ENCODE measurements at regions not wholly inside any gene's neighbourhood (a gene's known extent, or its start where the extent isn't known, plus 50 kb on each side); places are given as distances from the start of the nearest gene placed in this dataset.

- Histone ChIP-seq H3K27me3 (ENCODE audit: low read depth, low read length) (no peaks in the 10 kb centered on the region), H3K9me3 (ENCODE audit: control insufficient read depth in 1 of 2, low read length in 2 of 2) (peaks cover 4 to 6% of the 10 kb centered on the region in 2 donors), H3K27ac (ENCODE audit: low read length) (no peak overlapping the region), H3K4me1 (ENCODE audit: control insufficient read depth in 1 of 2, insufficient read depth in 2 of 2, low read length in 2 of 2) (no peaks in the 10 kb centered on the region), H3K4me3 (ENCODE audit: low read depth in 1 of 2, low read length in 2 of 2) (no peak overlapping the region), H3K36me3 (ENCODE audit: control insufficient read depth in 1 of 2, insufficient read depth in 2 of 2, low read length in 2 of 2) (no peaks in the 10 kb centered on the region)
These were observed 808.9 kb downstream of the CDH11 start for GRCh38 chr16:64312980-64313379.

- Histone ChIP-seq H3K9me3 (ENCODE audit: control insufficient read depth in 1 of 2, low read length in 2 of 2) (peaks cover 4 to 6% of the 10 kb centered on the region in 2 donors), H3K4me3 (ENCODE audit: low read depth in 1 of 2, low read length in 2 of 2) (no peak overlapping the region), H3K27ac (ENCODE audit: low read length) (no peak overlapping the region), H3K36me3 (ENCODE audit: control insufficient read depth in 1 of 2, insufficient read depth in 2 of 2, low read length in 2 of 2) (no peaks in the 10 kb centered on the region), H3K27me3 (ENCODE audit: low read depth, low read length) (no peaks in the 10 kb centered on the region), H3K4me1 (ENCODE audit: control insufficient read depth in 1 of 2, insufficient read depth in 2 of 2, low read length in 2 of 2) (no peaks in the 10 kb centered on the region)
These were observed 809.6 kb downstream of the CDH11 start for GRCh38 chr16:64312292-64312691.

DNA sequence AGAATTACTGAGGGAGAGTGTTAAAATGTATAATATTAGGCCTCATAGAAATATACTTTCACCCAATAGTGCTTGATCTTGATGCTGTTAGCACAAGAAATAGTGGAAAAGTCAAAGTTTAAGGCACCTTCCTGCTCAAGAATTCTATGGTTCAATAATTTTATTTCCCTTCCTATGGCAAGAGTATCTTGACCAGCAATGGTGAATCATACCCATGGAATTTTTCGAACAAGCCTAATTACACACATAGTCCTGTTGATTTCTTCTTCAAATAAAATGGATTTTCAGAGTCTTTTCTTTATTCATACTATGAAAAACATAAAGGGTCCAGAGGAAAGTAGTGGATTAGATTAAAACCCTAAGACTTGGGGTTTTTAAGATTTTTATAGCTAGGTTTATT, 810.6 kb downstream of the CDH11 start:
- Histone ChIP-seq H3K36me3 (ENCODE audit: control insufficient read depth in 1 of 2, insufficient read depth in 2 of 2, low read length in 2 of 2) (no peaks in the 10 kb centered on the region), H3K27me3 (ENCODE audit: low read depth, low read length) (no peaks in the 10 kb centered on the region), H3K4me3 (ENCODE audit: low read depth in 1 of 2, low read length in 2 of 2) (no peak overlapping the region), H3K4me1 (ENCODE audit: control insufficient read depth in 1 of 2, insufficient read depth in 2 of 2, low read length in 2 of 2) (no peaks in the 10 kb centered on the region), H3K27ac (ENCODE audit: low read length) (no peak overlapping the region), H3K9me3 (ENCODE audit: control insufficient read depth in 1 of 2, low read length in 2 of 2) (peaks cover 4 to 6% of the 10 kb centered on the region in 2 donors)

GRCh38 chr16:64309398-64310110, 812.3 kb downstream of the CDH11 start:
- H3K27ac ChIP-seq (ENCODE audit: low read length) = no peak overlapping the region
- H3K4me1 ChIP-seq (ENCODE audit: control insufficient read depth in 1 of 2, insufficient read depth in 2 of 2, low read length in 2 of 2) = no peaks in the 10 kb centered on the region
- H3K9me3 ChIP-seq (ENCODE audit: control insufficient read depth in 1 of 2, low read length in 2 of 2) = peaks cover 4 to 6% of the 10 kb centered on the region in 2 donors
- no peaks in the 10 kb centered on the region for H3K36me3 ChIP-seq (ENCODE audit: control insufficient read depth in 1 of 2, insufficient read depth in 2 of 2, low read length in 2 of 2)
- H3K4me3 ChIP-seq (ENCODE audit: low read depth in 1 of 2, low read length in 2 of 2) = no peak overlapping the region
- no peaks in the 10 kb centered on the region for H3K27me3 ChIP-seq (ENCODE audit: low read depth, low read length)

GRCh38 chr16:64308721-64309120, 813.1 kb downstream of the CDH11 start:
- H3K27ac ChIP-seq (ENCODE audit: low read length) = no peak overlapping the region
- no peaks in the 10 kb centered on the region for H3K36me3 ChIP-seq (ENCODE audit: control insufficient read depth in 1 of 2, insufficient read depth in 2 of 2, low read length in 2 of 2)
- H3K27me3 ChIP-seq (ENCODE audit: low read depth, low read length) = no peaks in the 10 kb centered on the region
- peaks cover 4 to 6% of the 10 kb centered on the region in 2 donors for H3K9me3 ChIP-seq (ENCODE audit: control insufficient read depth in 1 of 2, low read length in 2 of 2)
- H3K4me1 ChIP-seq (ENCODE audit: control insufficient read depth in 1 of 2, insufficient read depth in 2 of 2, low read length in 2 of 2) = no peaks in the 10 kb centered on the region
- H3K4me3 ChIP-seq (ENCODE audit: low read depth in 1 of 2, low read length in 2 of 2) = no peak overlapping the region

GRCh38 chr16:64307431-64307830, 814.4 kb downstream of the CDH11 start:
- Histone ChIP-seq H3K4me1 (ENCODE audit: control insufficient read depth in 1 of 2, insufficient read depth in 2 of 2, low read length in 2 of 2) (no peaks in the 10 kb centered on the region), H3K27me3 (ENCODE audit: low read depth, low read length) (no peaks in the 10 kb centered on the region), H3K36me3 (ENCODE audit: control insufficient read depth in 1 of 2, insufficient read depth in 2 of 2, low read length in 2 of 2) (no peaks in the 10 kb centered on the region), H3K9me3 (ENCODE audit: control insufficient read depth in 1 of 2, low read length in 2 of 2) (peaks cover 4 to 6% of the 10 kb centered on the region in 2 donors), H3K27ac (ENCODE audit: low read length) (no peak overlapping the region), H3K4me3 (ENCODE audit: low read depth in 1 of 2, low read length in 2 of 2) (no peak overlapping the region)

DNA sequence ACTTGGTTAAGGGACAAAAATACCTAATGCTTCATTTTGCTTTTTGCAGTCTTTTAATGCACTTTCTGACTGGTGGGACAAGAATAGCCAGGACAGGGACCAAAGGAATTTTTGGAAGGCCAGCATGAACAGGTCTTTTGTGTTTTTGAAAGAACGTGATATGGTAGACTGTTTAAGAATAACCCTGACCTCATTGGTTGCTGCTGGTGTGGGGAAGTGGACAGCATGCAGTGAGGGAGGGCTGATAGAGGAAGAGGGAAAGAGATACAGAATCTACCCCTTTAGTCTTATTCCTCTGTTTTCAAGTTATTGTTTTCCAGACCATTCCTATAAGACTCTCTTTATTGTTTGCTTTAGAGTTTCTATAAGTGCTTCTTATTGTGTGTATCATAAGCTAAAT, 816.2 kb downstream of the CDH11 start:
- Histone ChIP-seq H3K27me3 (ENCODE audit: low read depth, low read length) (no peaks in the 10 kb centered on the region), H3K4me1 (ENCODE audit: control insufficient read depth in 1 of 2, insufficient read depth in 2 of 2, low read length in 2 of 2) (no peaks in the 10 kb centered on the region), H3K27ac (ENCODE audit: low read length) (no peak overlapping the region), H3K4me3 (ENCODE audit: low read depth in 1 of 2, low read length in 2 of 2) (no peak overlapping the region), H3K9me3 (ENCODE audit: control insufficient read depth in 1 of 2, low read length in 2 of 2) (peaks cover 4 to 6% of the 10 kb centered on the region in 2 donors), H3K36me3 (ENCODE audit: control insufficient read depth in 1 of 2, insufficient read depth in 2 of 2, low read length in 2 of 2) (no peaks in the 10 kb centered on the region)

DNA sequence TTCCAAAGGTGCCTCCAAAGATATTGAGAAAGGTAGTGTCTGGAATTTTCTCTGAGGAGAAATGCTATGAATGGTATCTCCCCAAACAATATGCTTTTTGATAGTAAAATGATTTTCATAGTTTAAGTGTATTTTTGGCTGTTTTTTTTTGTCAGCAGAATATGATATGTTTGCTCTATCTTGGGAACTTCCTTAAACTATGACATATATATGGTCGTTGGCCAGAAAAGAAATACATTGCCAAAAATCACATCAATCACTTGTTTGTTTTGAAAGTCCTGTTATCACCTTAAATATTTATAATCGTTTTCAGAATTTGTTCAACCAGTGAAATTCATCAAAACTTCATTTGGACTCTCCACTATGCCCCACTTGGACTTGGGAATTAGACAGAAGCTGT, 816.9 kb downstream of the CDH11 start:
- Histone ChIP-seq H3K9me3 (ENCODE audit: control insufficient read depth in 1 of 2, low read length in 2 of 2) (peaks cover 3 to 4% of the 10 kb centered on the region in 2 donors), H3K36me3 (ENCODE audit: control insufficient read depth in 1 of 2, insufficient read depth in 2 of 2, low read length in 2 of 2) (no peaks in the 10 kb centered on the region), H3K27me3 (ENCODE audit: low read depth, low read length) (no peaks in the 10 kb centered on the region), H3K4me1 (ENCODE audit: control insufficient read depth in 1 of 2, insufficient read depth in 2 of 2, low read length in 2 of 2) (no peaks in the 10 kb centered on the region), H3K27ac (ENCODE audit: low read length) (no peak overlapping the region), H3K4me3 (ENCODE audit: low read depth in 1 of 2, low read length in 2 of 2) (no peak overlapping the region)

GRCh38 chr16:64304396-64304795, 817.5 kb downstream of the CDH11 start:
- no peak overlapping the region for H3K27ac ChIP-seq (ENCODE audit: low read length)
- no peaks in the 10 kb centered on the region for H3K27me3 ChIP-seq (ENCODE audit: low read depth, low read length)
- no peak overlapping the region for H3K4me3 ChIP-seq (ENCODE audit: low read depth in 1 of 2, low read length in 2 of 2)
- H3K36me3 ChIP-seq (ENCODE audit: control insufficient read depth in 1 of 2, insufficient read depth in 2 of 2, low read length in 2 of 2) = no peaks in the 10 kb centered on the region
- no peaks in the 10 kb centered on the region for H3K4me1 ChIP-seq (ENCODE audit: control insufficient read depth in 1 of 2, insufficient read depth in 2 of 2, low read length in 2 of 2)
- peaks cover under 1% of the 10 kb centered on the region in 2 donors for H3K9me3 ChIP-seq (ENCODE audit: control insufficient read depth in 1 of 2, low read length in 2 of 2)

- Histone ChIP-seq H3K27ac (ENCODE audit: low read length) (no peak overlapping the region), H3K36me3 (ENCODE audit: control insufficient read depth in 1 of 2, insufficient read depth in 2 of 2, low read length in 2 of 2) (no peaks in the 10 kb centered on the region), H3K27me3 (ENCODE audit: low read depth, low read length) (no peaks in the 10 kb centered on the region), H3K4me1 (ENCODE audit: control insufficient read depth in 1 of 2, insufficient read depth in 2 of 2, low read length in 2 of 2) (no peaks in the 10 kb centered on the region), H3K4me3 (ENCODE audit: low read depth in 1 of 2, low read length in 2 of 2) (no peak overlapping the region), H3K9me3 (ENCODE audit: control insufficient read depth in 1 of 2, low read length in 2 of 2) (no peaks in the 10 kb centered on the region)
These were observed 823.8 kb downstream of the CDH11 start for GRCh38 chr16:64297863-64298600.

DNA sequence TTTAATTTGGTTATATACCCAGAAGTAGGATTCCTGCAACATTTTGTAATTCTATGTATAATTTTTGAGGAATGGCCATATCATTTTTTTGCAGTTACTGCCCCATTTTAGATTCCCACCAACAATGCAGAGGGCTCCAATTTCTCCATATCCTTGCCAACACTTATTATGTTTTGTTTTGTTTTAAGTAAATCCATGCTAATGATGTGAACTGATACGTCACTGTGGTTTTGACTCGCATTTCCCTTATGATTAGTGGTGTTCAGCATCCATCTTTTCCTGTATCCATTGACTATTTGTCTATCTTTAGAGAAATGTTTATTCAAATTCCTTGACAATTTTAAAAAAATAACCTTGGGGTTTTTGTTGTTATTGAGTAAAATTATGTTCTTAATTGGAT, 826.4 kb downstream of the CDH11 start:
- Histone ChIP-seq H3K36me3 (ENCODE audit: control insufficient read depth in 1 of 2, insufficient read depth in 2 of 2, low read length in 2 of 2) (no peaks in the 10 kb centered on the region), H3K4me3 (ENCODE audit: low read depth in 1 of 2, low read length in 2 of 2) (no peak overlapping the region), H3K27me3 (ENCODE audit: low read depth, low read length) (no peaks in the 10 kb centered on the region), H3K4me1 (ENCODE audit: control insufficient read depth in 1 of 2, insufficient read depth in 2 of 2, low read length in 2 of 2) (no peaks in the 10 kb centered on the region), H3K27ac (ENCODE audit: low read length) (no peak overlapping the region), H3K9me3 (ENCODE audit: control insufficient read depth in 1 of 2, low read length in 2 of 2) (no peaks in the 10 kb centered on the region)

Data from muscle layer of duodenum (tissue), 2 donors.